ENCODE measurements at regions not wholly inside any gene's neighbourhood (a gene's known extent, or its start where the extent isn't known, plus 50 kb on each side); places are given as distances from the start of the nearest gene placed in this dataset.

- Histone ChIP-seq H3K36me3 (ENCODE audit: insufficient read depth, low read length) (no peaks in the 10 kb centered on the region), H3K9me3 (ENCODE audit: control insufficient read depth in 1 of 2, insufficient read depth in 1 of 2, low read length in 2 of 2) (peaks cover 0 to 31% of the 10 kb centered on the region in 2 experiments), H3K4me3 (ENCODE audit: low read length) (no peak overlapping the region), H3K4me1 (ENCODE audit: insufficient read depth, low read length) (no peaks in the 10 kb centered on the region), H3K27ac (ENCODE audit: low read depth in 1 of 2, low read length in 2 of 2) (no peak overlapping the region), H3K27me3 (ENCODE audit: control insufficient read depth in 1 of 2, insufficient read depth in 2 of 2, low read length in 2 of 2) (peaks cover 0 to 3% of the 10 kb centered on the region in 2 experiments)
- Mint-ChIP-seq H3K4me1 (ENCODE audit: low read depth) (no peaks in the 10 kb centered on the region), H3K36me3 (ENCODE audit: low read depth) (no peaks in the 10 kb centered on the region), H3K9me3 (peaks cover 22% of the 10 kb centered on the region), H3K27ac (no peak overlapping the region), H3K4me3 (no peak overlapping the region), H3K27me3 (peaks cover 32% of the 10 kb centered on the region)
- ATAC-seq (ENCODE audit: poor library complexity) (no peak), DNase-seq (no peak)
- ChIA-PET POLR2A (interaction anchor here (0.6 kb wide), 1 partner anchor 357 kb away, joined by 3 read pairs; no protein-coding TSS in a partner anchor), CTCF (no interaction called here)
- intact Hi-C loops (cut with DNase I, micrococcal nuclease), result no loop called here
- TF ChIP-seq CTCF (IDR thresholded peaks at IDR 0.05), result no peak
These were observed 117.3 kb upstream of the NAP1L1 start for GRCh38 chr12:76201758-76202157.

DNA sequence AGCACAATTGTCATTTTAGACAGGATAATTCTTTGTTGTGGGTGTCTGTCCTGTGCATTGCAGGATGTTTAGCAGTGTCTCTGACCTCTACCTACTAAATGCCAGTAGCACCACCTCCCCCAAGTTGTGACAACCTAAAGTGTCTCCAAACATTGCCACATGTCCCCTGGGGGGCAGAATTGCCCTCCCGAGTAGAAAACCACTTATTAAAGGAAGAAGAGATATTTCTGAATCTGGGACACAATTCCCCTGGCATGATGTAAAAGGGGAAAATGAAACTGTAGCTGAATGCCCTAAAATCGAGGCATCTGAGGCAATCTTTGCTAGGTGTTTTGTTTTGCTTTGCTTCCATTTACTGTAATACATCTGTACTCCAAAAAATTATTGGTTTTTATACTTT lies 116.8 kb upstream of the NAP1L1 start:
- Histone ChIP-seq H3K4me3 (ENCODE audit: low read length) (no peak overlapping the region), H3K9me3 (ENCODE audit: control insufficient read depth in 1 of 2, insufficient read depth in 1 of 2, low read length in 2 of 2) (peaks cover 0 to 31% of the 10 kb centered on the region in 2 experiments), H3K4me1 (ENCODE audit: insufficient read depth, low read length) (no peaks in the 10 kb centered on the region), H3K36me3 (ENCODE audit: insufficient read depth, low read length) (no peaks in the 10 kb centered on the region), H3K27me3 (ENCODE audit: control insufficient read depth in 1 of 2, insufficient read depth in 2 of 2, low read length in 2 of 2) (no peaks in the 10 kb centered on the region), H3K27ac (ENCODE audit: low read depth in 1 of 2, low read length in 2 of 2) (no peak overlapping the region)
- POLR2A ChIA-PET, result interaction anchor here (0.6 kb wide), 1 partner anchor 358 kb away, joined by 3 read pairs; no protein-coding TSS in a partner anchor
- peaks cover 22% of the 10 kb centered on the region for H3K9me3 Mint-ChIP-seq
- no peak overlapping the region for H3K4me3 Mint-ChIP-seq
- no peak for DNase-seq
- H3K27ac Mint-ChIP-seq, result no peak overlapping the region
- ATAC-seq (ENCODE audit: poor library complexity), result no peak
- no peaks in the 10 kb centered on the region for H3K4me1 Mint-ChIP-seq (ENCODE audit: low read depth)
- intact Hi-C loops (cut with DNase I, micrococcal nuclease), result no loop called here
- peaks cover 28% of the 10 kb centered on the region for H3K27me3 Mint-ChIP-seq
- CTCF ChIA-PET, result no interaction called here
- H3K36me3 Mint-ChIP-seq (ENCODE audit: low read depth), result no peaks in the 10 kb centered on the region
- no peak for TF ChIP-seq CTCF (IDR thresholded peaks at IDR 0.05)

DNA sequence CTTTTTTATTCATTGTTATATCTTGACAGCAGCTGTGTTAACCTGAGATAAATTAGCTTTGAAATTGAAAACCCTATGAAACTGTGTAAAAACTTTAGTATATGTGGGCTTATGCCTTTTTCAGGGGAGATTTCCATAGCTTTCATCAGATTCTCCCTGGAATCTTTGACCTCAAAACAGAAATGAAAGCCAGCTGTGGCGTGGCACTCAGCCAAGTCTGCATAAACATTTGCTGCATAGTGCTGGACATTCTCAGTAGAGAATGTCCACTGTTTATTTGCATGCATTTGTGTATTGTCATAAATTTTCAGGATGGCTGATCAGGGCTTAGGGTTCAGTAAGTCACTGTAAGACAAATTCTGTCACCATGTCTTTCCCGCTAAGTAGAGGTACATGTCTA lies 115.3 kb upstream of the NAP1L1 start:
- intact Hi-C loops (cut with DNase I, micrococcal nuclease), result no loop called here
- Mint-ChIP-seq H3K36me3 (ENCODE audit: low read depth) (no peaks in the 10 kb centered on the region), H3K9me3 (peaks cover 22% of the 10 kb centered on the region), H3K4me1 (ENCODE audit: low read depth) (no peaks in the 10 kb centered on the region), H3K27ac (no peak overlapping the region), H3K4me3 (no peak overlapping the region), H3K27me3 (peaks cover 13% of the 10 kb centered on the region)
- ChIA-PET CTCF (no interaction called here), POLR2A (no interaction called here)
- peaks cover 0 to 31% of the 10 kb centered on the region in 2 experiments for H3K9me3 ChIP-seq (ENCODE audit: control insufficient read depth in 1 of 2, insufficient read depth in 1 of 2, low read length in 2 of 2)
- no peak for ATAC-seq (ENCODE audit: poor library complexity)
- no peaks in the 10 kb centered on the region for H3K36me3 ChIP-seq (ENCODE audit: insufficient read depth, low read length)
- no peak for TF ChIP-seq CTCF (IDR thresholded peaks at IDR 0.05)
- no peak overlapping the region for H3K27ac ChIP-seq (ENCODE audit: low read depth in 1 of 2, low read length in 2 of 2)
- no peak overlapping the region for H3K4me3 ChIP-seq (ENCODE audit: low read length)
- no peak for DNase-seq
- no peaks in the 10 kb centered on the region for H3K4me1 ChIP-seq (ENCODE audit: insufficient read depth, low read length)
- H3K27me3 ChIP-seq (ENCODE audit: control insufficient read depth in 1 of 2, insufficient read depth in 2 of 2, low read length in 2 of 2), result no peaks in the 10 kb centered on the region
